ENCODE measurements at regions not wholly inside any gene's neighbourhood (a gene's known extent, or its start where the extent isn't known, plus 50 kb on each side); places are given as distances from the start of the nearest gene placed in this dataset.

GRCh38 chr11:121793291-121793690, 322.7 kb downstream of the BLID start:
- Histone ChIP-seq H3K27me3 (ENCODE audit: insufficient read depth, poor library complexity, severe bottlenecking) (no peaks in the 10 kb centered on the region), H3K27ac (ENCODE audit: poor library complexity, severe bottlenecking) (no peak overlapping the region), H3K36me3 (ENCODE audit: low read depth) (no peaks in the 10 kb centered on the region), H3K9me3 (ENCODE audit: severe bottlenecking) (no peaks in the 10 kb centered on the region), H3K4me1 (ENCODE audit: insufficient read depth, poor library complexity, severe bottlenecking) (no peaks in the 10 kb centered on the region), H3K4me3 (ENCODE audit: severe bottlenecking) (no peak overlapping the region)
- no peak for DNase-seq (ENCODE audit: low spot score)
- ATAC-seq (ENCODE audit: low read depth): no peak
- TF ChIP-seq CTCF (IDR thresholded peaks at IDR 0.05; ENCODE audit: poor library complexity, severe bottlenecking): no peak

- no peak for DNase-seq (ENCODE audit: low spot score)
- no peaks in the 10 kb centered on the region for H3K27me3 ChIP-seq (ENCODE audit: insufficient read depth, poor library complexity, severe bottlenecking)
Observed at GRCh38 chr11:121792185-121792584, 323.8 kb downstream of the BLID start.

GRCh38 chr11:121790430-121790829, 325.6 kb downstream of the BLID start:
- no peaks in the 10 kb centered on the region for H3K4me1 ChIP-seq (ENCODE audit: insufficient read depth, poor library complexity, severe bottlenecking)
- TF ChIP-seq CTCF (IDR thresholded peaks at IDR 0.05; ENCODE audit: poor library complexity, severe bottlenecking): no peak
- H3K4me3 ChIP-seq (ENCODE audit: severe bottlenecking): no peak overlapping the region
- no peak for ATAC-seq (ENCODE audit: low read depth)
- no peaks in the 10 kb centered on the region for H3K36me3 ChIP-seq (ENCODE audit: low read depth)
- no peaks in the 10 kb centered on the region for H3K27me3 ChIP-seq (ENCODE audit: insufficient read depth, poor library complexity, severe bottlenecking)
- no peak for DNase-seq (ENCODE audit: low spot score)
- H3K27ac ChIP-seq (ENCODE audit: poor library complexity, severe bottlenecking): no peak overlapping the region
- H3K9me3 ChIP-seq (ENCODE audit: severe bottlenecking): no peaks in the 10 kb centered on the region

More at GRCh38 chr11:121792185-121792584, 323.8 kb downstream of the BLID start:
- H3K4me3 ChIP-seq (ENCODE audit: severe bottlenecking): no peak overlapping the region
- no peaks in the 10 kb centered on the region for H3K4me1 ChIP-seq (ENCODE audit: insufficient read depth, poor library complexity, severe bottlenecking)
- no peaks in the 10 kb centered on the region for H3K36me3 ChIP-seq (ENCODE audit: low read depth)
- no peak for ATAC-seq (ENCODE audit: low read depth)
- TF ChIP-seq CTCF (IDR thresholded peaks at IDR 0.05; ENCODE audit: poor library complexity, severe bottlenecking): no peak
- no peak overlapping the region for H3K27ac ChIP-seq (ENCODE audit: poor library complexity, severe bottlenecking)
- H3K9me3 ChIP-seq (ENCODE audit: severe bottlenecking): no peaks in the 10 kb centered on the region

GRCh38 chr11:121780971-121781370, 328.2 kb upstream of the SORL1-AS1 start:
- H3K36me3 ChIP-seq (ENCODE audit: low read depth): no peaks in the 10 kb centered on the region
- no peak overlapping the region for H3K27ac ChIP-seq (ENCODE audit: poor library complexity, severe bottlenecking)
- TF ChIP-seq CTCF (IDR thresholded peaks at IDR 0.05; ENCODE audit: poor library complexity, severe bottlenecking): no peak
- no peak for DNase-seq (ENCODE audit: low spot score)
- ATAC-seq (ENCODE audit: low read depth): no peak
- peaks cover 9% of the 10 kb centered on the region for H3K4me1 ChIP-seq (ENCODE audit: insufficient read depth, poor library complexity, severe bottlenecking)
- no peaks in the 10 kb centered on the region for H3K27me3 ChIP-seq (ENCODE audit: insufficient read depth, poor library complexity, severe bottlenecking)
- H3K9me3 ChIP-seq (ENCODE audit: severe bottlenecking): no peaks in the 10 kb centered on the region
- H3K4me3 ChIP-seq (ENCODE audit: severe bottlenecking): no peak overlapping the region

GRCh38 chr11:121777056-121777455, 324.3 kb upstream of the SORL1-AS1 start:
- Histone ChIP-seq H3K4me1 (ENCODE audit: insufficient read depth, poor library complexity, severe bottlenecking) (peaks cover 9% of the 10 kb centered on the region), H3K9me3 (ENCODE audit: severe bottlenecking) (no peaks in the 10 kb centered on the region), H3K4me3 (ENCODE audit: severe bottlenecking) (no peak overlapping the region), H3K27me3 (ENCODE audit: insufficient read depth, poor library complexity, severe bottlenecking) (no peaks in the 10 kb centered on the region), H3K27ac (ENCODE audit: poor library complexity, severe bottlenecking) (peak overlapping the region; percentile 26), H3K36me3 (ENCODE audit: low read depth) (no peaks in the 10 kb centered on the region)
- ATAC-seq (ENCODE audit: low read depth) (peak; percentile 64), DNase-seq (ENCODE audit: low spot score) (no peak)
- no peak for TF ChIP-seq CTCF (IDR thresholded peaks at IDR 0.05; ENCODE audit: poor library complexity, severe bottlenecking)

All from RWPE2 (cell line).